ENCODE measurements at regions not wholly inside any gene's neighbourhood (a gene's known extent, or its start where the extent isn't known, plus 50 kb on each side); places are given as distances from the start of the nearest gene placed in this dataset.

- TF ChIP-seq CTCF (conservative IDR thresholded peaks at IDR 0.05) = no peak
- TF ChIP-seq EZH2 (IDR thresholded peaks at IDR 0.05; ENCODE audit: low read depth) = no peak
Measured at GRCh38 chr10:59578741-59579140, 130.9 kb downstream of the SLC16A9 start.
